ENCODE measurements at regions not wholly inside any gene's neighbourhood (a gene's known extent, or its start where the extent isn't known, plus 50 kb on each side); places are given as distances from the start of the nearest gene placed in this dataset.
"Not testable (repeated sequence)": the region's sequence is repeated elsewhere in the genome, so short reads cannot be mapped to it uniquely, and the experiment has no call there.

GRCh38 chr5:124104344-124104743 lies 592.4 kb downstream of the CSNK1G3 start:
- Mint-ChIP-seq H3K27ac (no peak overlapping the region), H3K27me3 (no peaks in the 10 kb centered on the region), H3K36me3 (ENCODE audit: low read depth) (no peaks in the 10 kb centered on the region), H3K4me1 (no peaks in the 10 kb centered on the region), H3K9me3 (no peaks in the 10 kb centered on the region), H3K4me3 (no peak overlapping the region)
- DNase-seq: no peak
- ChIA-PET CTCF (no interaction called here), POLR2A (no interaction called here)

DNA sequence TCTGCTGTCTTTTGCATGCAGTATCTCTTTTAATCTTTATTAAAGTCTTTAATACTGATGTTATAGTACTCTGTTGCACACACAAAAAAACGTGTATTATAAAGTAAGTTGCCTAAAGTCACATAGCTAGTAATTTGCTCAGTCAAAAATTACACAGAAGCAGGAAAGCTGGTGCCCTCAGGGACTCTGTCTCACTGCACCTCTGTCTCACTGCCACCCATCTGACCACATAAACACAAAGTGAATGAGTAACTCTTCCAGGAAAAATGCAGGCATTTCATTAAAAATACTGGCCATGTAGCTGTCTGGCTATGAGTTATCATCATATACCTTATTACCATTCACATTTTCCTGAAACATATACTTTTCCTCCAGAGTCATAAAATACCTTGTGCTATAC lies 591.7 kb downstream of the CSNK1G3 start:
- Mint-ChIP-seq H3K4me1 (no peaks in the 10 kb centered on the region), H3K4me3 (no peak overlapping the region), H3K27ac (no peak overlapping the region), H3K27me3 (no peaks in the 10 kb centered on the region), H3K9me3 (no peaks in the 10 kb centered on the region), H3K36me3 (ENCODE audit: low read depth) (no peaks in the 10 kb centered on the region)
- CTCF ChIA-PET: no interaction called here
- no peak for DNase-seq
- POLR2A ChIA-PET: no interaction called here

DNA sequence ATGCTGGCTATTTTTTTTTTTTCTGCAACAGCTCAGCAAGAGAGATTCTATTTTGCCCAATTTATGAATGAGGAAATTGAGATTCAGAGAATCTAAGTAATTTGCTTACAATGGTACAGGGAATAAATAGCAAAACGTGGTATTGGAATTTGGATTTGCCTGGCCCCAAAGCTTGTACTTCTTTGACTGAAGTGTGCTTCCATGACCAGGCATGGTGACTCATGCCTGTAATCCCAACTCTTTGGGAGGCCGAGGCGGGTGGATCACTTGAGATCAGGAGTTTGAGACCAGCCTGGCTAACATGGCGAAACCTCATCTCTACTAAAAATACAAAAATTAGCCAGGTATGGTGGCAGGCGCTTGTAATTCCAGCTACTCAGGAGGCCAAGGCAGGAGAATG lies 591.1 kb downstream of the CSNK1G3 start:
- H3K4me1 Mint-ChIP-seq; CTCF ChIA-PET; H3K4me3 Mint-ChIP-seq; H3K27ac Mint-ChIP-seq; H3K36me3 Mint-ChIP-seq (ENCODE audit: low read depth); POLR2A ChIA-PET; H3K9me3 Mint-ChIP-seq; DNase-seq; H3K27me3 Mint-ChIP-seq: not testable (repeated sequence)

DNA sequence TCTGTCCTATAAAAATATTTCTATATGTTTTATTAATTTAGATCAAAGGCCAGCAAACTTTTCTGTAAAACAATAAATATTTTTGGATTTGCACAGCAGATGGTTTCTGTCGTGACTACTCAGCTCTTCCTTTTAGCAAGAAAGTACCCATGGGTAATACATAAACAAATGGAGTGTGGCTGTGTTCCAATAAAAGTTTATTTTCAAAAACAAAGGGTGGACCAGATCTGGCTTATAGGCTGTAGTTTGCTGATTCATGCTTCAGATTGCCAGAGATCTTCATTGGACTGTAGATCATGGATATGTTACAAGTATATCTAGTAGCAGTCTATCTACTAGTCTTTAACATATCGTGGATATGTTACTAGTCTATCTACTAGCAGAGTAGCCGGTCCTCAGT lies 590.5 kb downstream of the CSNK1G3 start:
- Mint-ChIP-seq H3K9me3 (no peaks in the 10 kb centered on the region), H3K4me3 (no peak overlapping the region), H3K4me1 (no peaks in the 10 kb centered on the region), H3K27me3 (no peaks in the 10 kb centered on the region), H3K27ac (no peak overlapping the region), H3K36me3 (ENCODE audit: low read depth) (no peaks in the 10 kb centered on the region)
- ChIA-PET CTCF (no interaction called here), POLR2A (no interaction called here)
- DNase-seq: no peak

- Mint-ChIP-seq H3K9me3 (no peaks in the 10 kb centered on the region), H3K4me3 (no peak overlapping the region), H3K36me3 (ENCODE audit: low read depth) (no peaks in the 10 kb centered on the region), H3K27me3 (no peaks in the 10 kb centered on the region), H3K27ac (no peak overlapping the region), H3K4me1 (no peaks in the 10 kb centered on the region)
- POLR2A ChIA-PET: no interaction called here
- no peak for DNase-seq
- CTCF ChIA-PET: no interaction called here
These were observed 581.7 kb downstream of the CSNK1G3 start for GRCh38 chr5:124093658-124094057.

- DNase-seq: no peak
- CTCF ChIA-PET: no interaction called here
- H3K27ac Mint-ChIP-seq: no peak overlapping the region
- POLR2A ChIA-PET: no interaction called here
- no peaks in the 10 kb centered on the region for H3K36me3 Mint-ChIP-seq (ENCODE audit: low read depth)
- no peak overlapping the region for H3K4me3 Mint-ChIP-seq
- H3K9me3 Mint-ChIP-seq: no peaks in the 10 kb centered on the region
- no peaks in the 10 kb centered on the region for H3K4me1 Mint-ChIP-seq
- H3K27me3 Mint-ChIP-seq: no peaks in the 10 kb centered on the region
These were observed 578.1 kb downstream of the CSNK1G3 start for GRCh38 chr5:124090115-124090514.

- DNase-seq: no peak
- ChIA-PET CTCF (no interaction called here), POLR2A (no interaction called here)
- no peaks in the 10 kb centered on the region for H3K27me3 Mint-ChIP-seq
- H3K27ac Mint-ChIP-seq: no peak overlapping the region
- no peaks in the 10 kb centered on the region for H3K36me3 Mint-ChIP-seq (ENCODE audit: low read depth)
- H3K4me1 Mint-ChIP-seq: no peaks in the 10 kb centered on the region
- H3K4me3 Mint-ChIP-seq: no peak overlapping the region
- H3K9me3 Mint-ChIP-seq: no peaks in the 10 kb centered on the region
These were observed 577.6 kb downstream of the CSNK1G3 start for GRCh38 chr5:124089578-124089977.

DNA sequence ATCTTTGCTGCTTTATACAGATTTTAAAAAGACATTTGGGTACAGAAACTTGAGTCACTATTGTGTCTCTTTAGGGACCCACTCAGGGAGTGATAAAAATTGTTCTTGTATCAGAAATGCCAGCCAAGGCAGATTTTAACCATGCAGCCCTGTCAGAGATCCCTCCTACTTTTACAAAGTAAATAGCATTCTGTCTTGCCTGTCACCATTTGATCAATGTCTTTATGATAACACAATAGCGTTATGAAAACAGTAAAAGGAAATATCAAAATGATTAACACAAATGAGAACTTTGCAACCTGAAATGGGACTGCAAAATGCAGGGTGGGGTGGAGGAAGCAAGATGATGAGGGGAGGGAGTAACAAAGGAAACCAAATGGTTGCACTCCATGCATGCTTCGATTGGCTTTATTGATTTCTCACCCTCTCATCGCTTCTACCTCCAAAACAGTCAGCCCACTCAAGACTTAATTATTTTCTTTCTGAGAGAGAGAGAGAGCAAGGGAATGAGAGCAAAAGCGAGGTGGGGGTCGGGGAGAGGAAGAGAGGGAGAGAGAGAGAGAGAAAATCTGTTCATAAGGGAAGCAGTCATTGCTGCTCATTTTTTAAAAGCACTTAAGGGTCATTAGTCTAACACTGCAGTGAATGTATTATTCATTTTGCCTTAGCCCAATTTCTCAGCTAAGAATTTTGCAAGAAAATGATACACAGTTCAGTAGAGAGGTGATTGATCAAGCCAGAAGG lies 576.5 kb downstream of the CSNK1G3 start:
- CTCF ChIA-PET: no interaction called here
- no peak overlapping the region for H3K4me3 Mint-ChIP-seq

DNA sequence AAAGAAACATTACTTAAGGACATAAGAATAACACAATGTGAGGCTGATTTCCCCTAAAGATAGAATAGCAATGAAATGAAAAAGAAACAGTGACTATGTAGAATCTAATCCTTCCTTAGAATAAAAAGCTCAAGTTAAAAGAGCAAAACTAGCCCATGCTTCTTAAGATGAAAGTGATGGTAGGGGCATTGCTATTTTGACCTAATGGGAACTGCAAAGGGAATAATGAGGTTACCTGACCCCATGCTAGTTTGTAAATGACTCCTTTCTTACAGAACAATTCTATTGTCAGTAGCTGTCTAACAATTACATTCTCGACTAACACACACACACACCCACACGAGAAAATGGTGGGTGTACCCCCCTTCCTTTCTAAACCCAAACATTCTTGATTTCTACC lies 575.8 kb downstream of the CSNK1G3 start:
- H3K9me3 Mint-ChIP-seq: no peaks in the 10 kb centered on the region
- H3K4me1 Mint-ChIP-seq: no peaks in the 10 kb centered on the region
- no peak for DNase-seq
- no peaks in the 10 kb centered on the region for H3K27me3 Mint-ChIP-seq
- CTCF ChIA-PET: interaction anchor here (0.7 kb wide), 1 partner anchor 70 kb away, joined by 3 read pairs; no protein-coding TSS in a partner anchor
- POLR2A ChIA-PET: no interaction called here
- no peaks in the 10 kb centered on the region for H3K36me3 Mint-ChIP-seq (ENCODE audit: low read depth)
- no peak overlapping the region for H3K27ac Mint-ChIP-seq
- H3K4me3 Mint-ChIP-seq: no peak overlapping the region

More for the DNA sequence above, 576.5 kb downstream of the CSNK1G3 start:
- no peaks in the 10 kb centered on the region for H3K9me3 Mint-ChIP-seq
- no peaks in the 10 kb centered on the region for H3K4me1 Mint-ChIP-seq
- H3K27ac Mint-ChIP-seq: no peak overlapping the region
- POLR2A ChIA-PET: no interaction called here
- DNase-seq: no peak
- no peaks in the 10 kb centered on the region for H3K27me3 Mint-ChIP-seq
- H3K36me3 Mint-ChIP-seq (ENCODE audit: low read depth): no peaks in the 10 kb centered on the region

DNA sequence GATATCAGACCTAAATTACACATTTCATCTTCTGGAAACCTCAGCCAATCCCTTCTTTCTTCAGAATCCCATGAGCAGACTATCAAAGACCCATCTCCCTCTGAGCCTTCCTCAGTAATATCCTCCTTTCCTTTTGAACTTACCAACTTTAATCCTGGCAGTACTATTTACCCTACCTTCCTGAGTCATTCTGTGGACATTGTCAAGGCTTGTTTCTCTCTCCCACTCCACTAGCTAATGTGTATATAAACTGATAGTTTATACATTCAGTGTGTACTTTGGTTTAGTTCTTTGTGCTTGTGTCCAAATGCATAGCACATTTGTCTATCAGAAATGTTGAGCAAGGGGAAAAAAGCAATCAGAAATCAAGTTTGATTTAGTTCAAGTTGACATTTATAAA lies 568.3 kb downstream of the CSNK1G3 start:
- H3K9me3 Mint-ChIP-seq: no peaks in the 10 kb centered on the region
- no peak for DNase-seq
- POLR2A ChIA-PET: interaction anchor here (0.7 kb wide), 1 partner anchor 576 kb away, joined by 5 read pairs; no protein-coding TSS in a partner anchor
- H3K4me3 Mint-ChIP-seq: no peak overlapping the region
- no peak overlapping the region for H3K27ac Mint-ChIP-seq
- CTCF ChIA-PET: no interaction called here
- H3K27me3 Mint-ChIP-seq: no peaks in the 10 kb centered on the region
- H3K36me3 Mint-ChIP-seq (ENCODE audit: low read depth): no peaks in the 10 kb centered on the region
- no peaks in the 10 kb centered on the region for H3K4me1 Mint-ChIP-seq

DNA sequence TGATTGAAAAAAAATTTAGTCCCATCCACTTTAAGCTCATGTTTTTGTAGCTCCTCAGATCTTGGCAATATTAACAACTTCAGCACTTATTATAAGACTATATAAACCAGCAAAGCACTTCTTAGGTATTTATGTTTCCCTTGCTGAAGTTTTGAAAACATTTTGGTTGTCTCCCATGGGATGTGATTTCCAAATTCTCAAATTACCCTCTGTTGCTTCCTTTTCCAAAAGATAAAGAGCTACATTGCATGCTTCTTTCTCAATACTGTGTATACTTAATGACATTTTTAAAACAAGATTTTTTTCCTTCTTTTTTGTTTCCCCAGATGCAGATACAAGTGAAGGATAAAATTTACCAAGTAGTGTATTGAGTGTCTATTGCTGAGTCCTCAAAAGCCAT lies 567.1 kb downstream of the CSNK1G3 start:
- no peak overlapping the region for H3K4me3 Mint-ChIP-seq
- H3K27ac Mint-ChIP-seq: no peak overlapping the region
- POLR2A ChIA-PET: no interaction called here
- no peaks in the 10 kb centered on the region for H3K9me3 Mint-ChIP-seq
- no peak for DNase-seq
- H3K36me3 Mint-ChIP-seq (ENCODE audit: low read depth): no peaks in the 10 kb centered on the region
- CTCF ChIA-PET: no interaction called here
- H3K4me1 Mint-ChIP-seq: no peaks in the 10 kb centered on the region
- no peaks in the 10 kb centered on the region for H3K27me3 Mint-ChIP-seq

DNA sequence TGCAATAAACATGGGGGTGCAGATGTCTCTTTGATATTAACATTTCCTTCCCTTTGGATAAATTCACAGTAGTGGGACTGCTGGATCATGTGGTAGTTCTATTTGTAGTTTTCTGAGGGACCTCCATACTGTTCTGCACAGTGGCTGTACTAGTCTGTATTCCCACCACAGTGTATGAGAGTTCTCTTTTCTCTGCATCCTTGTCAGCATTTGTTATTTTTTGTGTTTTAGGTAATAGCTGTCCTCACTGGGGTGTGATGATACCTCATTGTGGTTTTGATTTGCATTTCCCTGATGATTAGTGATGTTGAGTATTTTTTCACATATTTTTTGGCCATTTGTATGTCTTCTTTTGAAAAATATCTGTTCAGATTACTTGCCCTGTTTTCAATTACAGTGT lies 562.5 kb downstream of the CSNK1G3 start:
- no peak overlapping the region for H3K27ac Mint-ChIP-seq
- no peaks in the 10 kb centered on the region for H3K4me1 Mint-ChIP-seq
- no peak overlapping the region for H3K4me3 Mint-ChIP-seq
- DNase-seq: no peak
- H3K9me3 Mint-ChIP-seq: no peaks in the 10 kb centered on the region
- H3K36me3 Mint-ChIP-seq (ENCODE audit: low read depth): no peaks in the 10 kb centered on the region
- H3K27me3 Mint-ChIP-seq: no peaks in the 10 kb centered on the region
- ChIA-PET CTCF (no interaction called here), POLR2A (no interaction called here)

DNA sequence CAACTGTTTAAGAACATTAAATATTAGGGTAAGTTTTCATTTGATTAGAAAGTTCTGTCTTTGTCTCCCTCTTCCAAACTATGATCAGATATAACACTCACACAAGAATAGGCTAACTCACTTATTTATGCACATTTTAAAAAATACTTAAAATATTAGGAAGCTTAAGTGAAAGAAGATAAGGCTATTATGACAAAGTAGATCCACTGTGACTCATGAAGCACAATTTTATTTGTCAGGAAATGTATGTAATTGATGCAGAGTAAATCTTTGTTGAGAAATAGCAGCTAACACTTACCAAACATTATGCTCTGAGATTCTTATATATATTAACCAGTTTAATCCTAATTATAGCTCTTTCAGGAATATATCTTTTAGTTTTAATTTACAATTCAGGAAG lies 560.6 kb downstream of the CSNK1G3 start:
- Mint-ChIP-seq H3K4me3 (no peak overlapping the region), H3K4me1 (no peaks in the 10 kb centered on the region), H3K36me3 (ENCODE audit: low read depth) (no peaks in the 10 kb centered on the region), H3K9me3 (no peaks in the 10 kb centered on the region), H3K27me3 (no peaks in the 10 kb centered on the region), H3K27ac (no peak overlapping the region)
- ChIA-PET CTCF (no interaction called here), POLR2A (no interaction called here)
- no peak for DNase-seq

DNA sequence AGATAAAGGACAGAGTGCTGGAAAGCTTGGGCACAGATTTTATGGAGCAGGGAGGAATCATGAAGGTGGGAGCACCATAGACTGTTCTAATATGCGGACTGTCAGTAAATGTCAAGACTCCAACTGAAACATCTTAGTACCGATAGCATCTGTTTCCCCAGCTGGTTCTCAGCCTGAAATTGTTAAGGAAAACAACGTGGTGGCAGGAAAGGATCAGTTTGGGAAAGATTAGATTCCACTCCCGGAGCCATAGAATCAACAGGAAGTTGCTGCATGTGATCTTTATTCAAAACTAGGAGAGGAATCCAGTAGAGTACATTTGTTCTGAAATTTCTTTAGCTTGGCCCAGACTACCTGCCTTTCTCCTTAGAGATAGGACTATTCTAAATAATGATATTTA lies 559.1 kb downstream of the CSNK1G3 start:
- H3K27ac Mint-ChIP-seq: no peak overlapping the region
- peaks cover 4% of the 10 kb centered on the region for H3K9me3 Mint-ChIP-seq
- H3K36me3 Mint-ChIP-seq (ENCODE audit: low read depth): no peaks in the 10 kb centered on the region
- POLR2A ChIA-PET: no interaction called here
- no peaks in the 10 kb centered on the region for H3K4me1 Mint-ChIP-seq
- CTCF ChIA-PET: no interaction called here
- no peak for DNase-seq
- no peak overlapping the region for H3K4me3 Mint-ChIP-seq
- no peaks in the 10 kb centered on the region for H3K27me3 Mint-ChIP-seq
